ENCODE measurements at regions not wholly inside any gene's neighbourhood (a gene's known extent, or its start where the extent isn't known, plus 50 kb on each side); places are given as distances from the start of the nearest gene placed in this dataset.

- DNase-seq (ENCODE audit: low spot score) = no peak
Measured at GRCh38 chr15:101124731-101125451, 127.0 kb downstream of the CHSY1 start.

- DNase-seq (ENCODE audit: low spot score) = no peak
Measured at GRCh38 chr15:101123222-101123910, 128.5 kb downstream of the CHSY1 start.

DNA sequence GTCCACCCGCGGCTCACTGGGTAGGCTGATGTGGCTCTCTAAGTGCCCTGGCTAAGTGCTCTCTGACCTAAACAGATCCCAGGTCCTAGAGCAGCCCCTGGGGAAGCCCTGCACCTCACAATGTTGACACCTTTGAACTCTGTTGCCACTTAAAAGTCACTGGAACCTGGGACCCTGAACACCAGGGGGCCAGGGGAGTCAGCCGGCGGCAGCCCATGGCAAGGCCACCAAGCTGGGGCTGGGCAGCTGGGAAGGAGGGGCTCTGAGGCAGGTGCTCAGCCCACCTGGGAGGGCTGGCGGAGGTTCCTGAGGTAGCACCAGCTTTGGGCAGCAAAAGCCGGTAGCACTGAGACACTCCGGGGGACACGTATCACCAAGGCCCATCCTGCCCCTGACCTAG, 129.0 kb downstream of the CHSY1 start:
- no peak for DNase-seq (ENCODE audit: low spot score)

- DNase-seq (ENCODE audit: low spot score) = no peak
Measured at GRCh38 chr15:101122266-101122665, 129.6 kb downstream of the CHSY1 start.

DNA sequence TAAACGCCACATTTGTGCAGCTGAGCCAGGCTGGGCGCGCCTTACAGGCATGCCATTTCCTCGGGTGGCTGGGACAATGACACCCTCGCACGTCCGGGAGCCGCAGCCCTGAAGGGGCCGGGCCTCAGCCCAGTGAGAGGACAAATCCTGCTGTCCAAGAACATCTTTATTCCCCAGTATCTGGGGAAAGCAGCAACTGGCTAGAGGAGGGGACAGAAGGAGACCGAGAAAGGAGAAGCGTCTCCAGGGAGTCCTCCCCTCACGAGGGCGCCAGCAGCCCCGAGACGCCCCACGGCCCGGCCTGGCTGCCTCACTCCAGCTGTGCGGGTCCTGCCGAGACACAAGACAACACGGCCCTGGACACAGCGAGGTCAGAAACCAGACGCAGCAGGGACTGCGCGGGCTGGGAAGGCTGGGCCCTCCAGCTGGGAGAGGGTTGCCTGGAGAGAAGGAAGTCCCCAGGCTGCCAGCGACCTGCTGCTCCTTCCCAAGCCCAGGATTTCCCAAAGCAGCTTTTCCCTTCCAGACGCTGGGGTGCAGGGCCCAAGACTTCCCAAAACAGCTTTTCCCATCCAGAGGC, 130.2 kb downstream of the CHSY1 start:
- DNase-seq (ENCODE audit: low spot score) = peak; percentile 69

DNA sequence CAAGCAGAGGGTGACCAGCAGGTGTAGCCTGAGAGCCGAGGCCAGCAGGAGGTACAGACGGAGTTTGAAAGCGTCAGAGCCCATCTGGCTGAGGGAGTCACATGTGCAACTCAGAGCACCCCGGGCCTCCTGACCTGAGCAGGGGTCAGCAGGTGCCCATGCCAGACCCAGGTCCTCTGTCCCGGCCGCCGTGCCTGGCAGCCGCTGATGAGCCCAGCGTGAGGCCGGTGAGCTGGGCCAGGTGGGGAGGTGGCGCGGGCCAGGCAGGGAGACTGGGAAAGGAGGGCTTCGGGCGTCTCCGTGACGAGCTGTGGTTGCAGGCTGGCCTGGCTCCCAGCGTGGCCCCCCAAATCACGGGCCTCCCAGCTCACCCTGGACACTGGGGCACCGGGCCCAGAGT, 130.9 kb downstream of the CHSY1 start:
- DNase-seq (ENCODE audit: low spot score) = peak; percentile 45

DNA sequence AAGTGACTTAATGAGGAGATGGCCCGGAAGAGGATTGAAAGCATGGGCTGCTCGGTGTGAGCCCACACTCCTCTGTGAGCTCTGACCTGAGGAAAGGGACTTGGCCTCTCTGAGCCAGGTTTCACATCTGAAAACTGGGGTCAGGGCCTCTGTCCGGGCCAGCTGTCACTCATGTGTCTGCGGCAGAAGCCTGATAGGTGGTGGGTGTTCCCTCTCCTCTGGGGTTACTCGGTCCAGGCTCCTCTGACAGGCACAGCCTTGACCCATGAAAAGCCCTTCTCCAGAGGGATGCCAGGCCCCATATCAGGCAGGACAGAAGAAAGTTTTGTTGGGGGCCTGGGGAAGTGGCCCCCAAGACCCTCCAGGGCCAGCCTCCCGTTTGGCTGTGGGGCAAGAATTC, 131.4 kb downstream of the CHSY1 start:
- no peak for DNase-seq (ENCODE audit: low spot score)

Data from NAMALWA (cell line).